ENCODE measurements at regions not wholly inside any gene's neighbourhood (a gene's known extent, or its start where the extent isn't known, plus 50 kb on each side); places are given as distances from the start of the nearest gene placed in this dataset.

GRCh38 chr5:109987355-109987754, 297.6 kb downstream of the MAN2A1 start:
- no peak for TF ChIP-seq CTCF (conservative IDR thresholded peaks at IDR 0.05; ENCODE audit: low read depth in 2 of 2)
- TF ChIP-seq EZH2phosphoT487 (IDR thresholded peaks at IDR 0.05; ENCODE audit: unreplicated experiment) = no peak

Measured in GM23338 (cell line).